ENCODE measurements at regions not wholly inside any gene's neighbourhood (a gene's known extent, or its start where the extent isn't known, plus 50 kb on each side); places are given as distances from the start of the nearest gene placed in this dataset.

DNA sequence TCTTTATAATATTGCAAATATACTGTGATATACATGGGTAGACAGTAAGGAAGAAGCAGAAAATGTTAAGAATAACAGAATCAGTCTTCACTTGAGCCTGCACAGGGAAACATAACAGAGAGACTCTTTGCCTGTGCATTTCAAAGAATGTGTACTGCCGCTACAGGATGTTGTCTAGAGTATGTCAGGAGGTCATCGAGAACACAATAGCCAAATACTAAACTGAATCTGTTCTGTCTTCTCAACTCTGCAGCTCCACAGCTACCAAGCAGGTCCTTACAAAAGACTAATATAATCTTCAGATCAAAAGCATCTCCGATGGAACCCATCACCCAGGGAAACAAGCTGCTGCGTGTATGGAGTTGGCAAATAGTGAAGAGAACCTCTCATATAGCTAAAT lies 471.5 kb downstream of the PCDH10 start:
- Histone ChIP-seq H3K36me3 (no peaks in the 10 kb centered on the region), H3K4me3 (no peak overlapping the region), H3K9me3 (no peaks in the 10 kb centered on the region), H3K27ac (no peak overlapping the region), H3K27me3 (no peaks in the 10 kb centered on the region), H3K4me1 (no peaks in the 10 kb centered on the region)
- intact Hi-C loops (cut with DNase I) = no loop called here
- TF ChIP-seq POLR2AphosphoS5 (IDR thresholded peaks at IDR 0.05; ENCODE audit: insufficient read depth in 1 of 2, low read depth in 1 of 2) (no peak), POLR2A (IDR thresholded peaks at IDR 0.05) (no peak)
- TF ChIP-seq, protein P1, sequence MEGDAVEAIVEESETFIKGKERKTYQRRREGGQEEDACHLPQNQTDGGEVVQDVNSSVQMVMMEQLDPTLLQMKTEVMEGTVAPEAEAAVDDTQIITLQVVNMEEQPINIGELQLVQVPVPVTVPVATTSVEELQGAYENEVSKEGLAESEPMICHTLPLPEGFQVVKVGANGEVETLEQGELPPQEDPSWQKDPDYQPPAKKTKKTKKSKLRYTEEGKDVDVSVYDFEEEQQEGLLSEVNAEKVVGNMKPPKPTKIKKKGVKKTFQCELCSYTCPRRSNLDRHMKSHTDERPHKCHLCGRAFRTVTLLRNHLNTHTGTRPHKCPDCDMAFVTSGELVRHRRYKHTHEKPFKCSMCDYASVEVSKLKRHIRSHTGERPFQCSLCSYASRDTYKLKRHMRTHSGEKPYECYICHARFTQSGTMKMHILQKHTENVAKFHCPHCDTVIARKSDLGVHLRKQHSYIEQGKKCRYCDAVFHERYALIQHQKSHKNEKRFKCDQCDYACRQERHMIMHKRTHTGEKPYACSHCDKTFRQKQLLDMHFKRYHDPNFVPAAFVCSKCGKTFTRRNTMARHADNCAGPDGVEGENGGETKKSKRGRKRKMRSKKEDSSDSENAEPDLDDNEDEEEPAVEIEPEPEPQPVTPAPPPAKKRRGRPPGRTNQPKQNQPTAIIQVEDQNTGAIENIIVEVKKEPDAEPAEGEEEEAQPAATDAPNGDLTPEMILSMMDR (IDR thresholded peaks at IDR 0.05) = no peak
- DNase-seq (ENCODE audit: extremely low spot score in 2 of 2) = no peak

DNA sequence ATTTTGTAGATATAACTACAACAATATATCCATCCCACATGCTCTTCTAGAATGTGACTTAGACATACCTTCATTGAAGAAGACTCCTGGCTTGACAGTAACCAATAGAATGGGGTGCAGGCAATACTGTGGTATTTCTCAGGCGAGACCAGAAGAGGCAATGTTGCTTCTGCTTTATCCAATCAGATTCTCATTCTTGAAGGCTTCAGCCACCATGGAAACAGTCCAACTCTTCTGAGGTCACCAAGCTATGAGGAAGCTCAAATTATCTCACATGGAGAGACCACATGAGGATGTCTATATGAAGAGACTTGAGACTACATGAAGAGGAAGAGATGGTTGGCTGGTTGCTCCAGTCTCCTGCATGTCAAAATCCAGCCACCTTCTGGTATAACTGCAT lies 469.9 kb downstream of the PCDH10 start:
- no peak for DNase-seq (ENCODE audit: extremely low spot score in 2 of 2)
- intact Hi-C loops (cut with DNase I) = no loop called here
- no peak overlapping the region for H3K4me3 ChIP-seq
- no peaks in the 10 kb centered on the region for H3K36me3 ChIP-seq
- TF ChIP-seq POLR2AphosphoS5 (IDR thresholded peaks at IDR 0.05; ENCODE audit: insufficient read depth in 1 of 2, low read depth in 1 of 2) = no peak
- no peak overlapping the region for H3K27ac ChIP-seq
- H3K4me1 ChIP-seq = no peaks in the 10 kb centered on the region
- no peaks in the 10 kb centered on the region for H3K9me3 ChIP-seq
- no peaks in the 10 kb centered on the region for H3K27me3 ChIP-seq

DNA sequence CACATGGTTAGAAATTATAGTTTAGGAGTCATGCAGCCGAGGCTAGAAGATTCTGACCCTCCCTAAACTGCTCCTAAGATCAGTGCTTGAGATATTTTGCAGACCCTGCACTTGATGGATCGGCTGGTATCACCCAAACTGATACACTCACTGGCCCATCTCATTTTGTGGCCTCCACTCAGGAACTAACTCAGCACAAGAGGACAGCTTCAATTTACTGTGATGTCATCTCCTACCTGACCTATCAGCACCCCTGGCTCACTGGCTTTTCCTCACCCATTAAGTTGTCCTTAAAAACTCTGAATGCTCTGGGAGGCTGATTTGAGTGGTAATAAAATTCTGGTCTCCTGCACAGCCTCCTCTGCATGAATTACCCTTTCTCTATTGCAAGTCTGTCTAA lies 450.9 kb downstream of the PCDH10 start:
- H3K27ac ChIP-seq = no peak overlapping the region
- H3K4me3 ChIP-seq = no peak overlapping the region
- TF ChIP-seq, protein P1 (IDR thresholded peaks at IDR 0.05) = no peak
- no peak for TF ChIP-seq POLR2A (IDR thresholded peaks at IDR 0.05)
- no peak for TF ChIP-seq POLR2AphosphoS5 (IDR thresholded peaks at IDR 0.05; ENCODE audit: insufficient read depth in 1 of 2, low read depth in 1 of 2)
- H3K9me3 ChIP-seq = no peaks in the 10 kb centered on the region
- intact Hi-C loops (cut with DNase I) = no loop called here
- no peaks in the 10 kb centered on the region for H3K4me1 ChIP-seq
- H3K27me3 ChIP-seq = no peaks in the 10 kb centered on the region
- no peaks in the 10 kb centered on the region for H3K36me3 ChIP-seq
- DNase-seq (ENCODE audit: extremely low spot score in 2 of 2) = no peak

DNA sequence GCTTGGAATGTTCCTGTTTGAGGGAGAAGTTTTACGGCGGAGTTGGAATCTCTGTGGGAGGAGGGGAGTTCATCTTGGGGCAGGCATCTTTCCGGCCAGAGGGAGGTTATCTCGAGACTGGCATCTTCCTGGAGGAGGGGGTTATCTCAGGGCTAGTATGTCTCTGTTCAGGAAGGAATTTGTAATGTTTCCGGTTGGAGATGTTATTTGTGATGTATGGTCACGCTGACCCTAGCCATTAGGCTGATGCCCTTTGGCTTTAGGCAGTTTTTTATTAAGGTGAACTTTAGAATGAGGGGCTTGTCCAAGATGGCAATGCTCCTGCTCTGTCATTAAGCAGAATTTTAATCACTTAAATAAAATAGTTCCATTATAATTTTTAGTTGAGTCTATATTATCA lies 449.7 kb downstream of the PCDH10 start:
- H3K36me3 ChIP-seq = no peaks in the 10 kb centered on the region
- no peak overlapping the region for H3K4me3 ChIP-seq
- H3K9me3 ChIP-seq = no peaks in the 10 kb centered on the region
- H3K27me3 ChIP-seq = no peaks in the 10 kb centered on the region
- no peak for DNase-seq (ENCODE audit: extremely low spot score in 2 of 2)
- no peak overlapping the region for H3K27ac ChIP-seq
- intact Hi-C loops (cut with DNase I) = no loop called here
- no peaks in the 10 kb centered on the region for H3K4me1 ChIP-seq
- no peak for TF ChIP-seq POLR2A (IDR thresholded peaks at IDR 0.05)
- TF ChIP-seq, protein P1 (IDR thresholded peaks at IDR 0.05) = no peak
- TF ChIP-seq POLR2AphosphoS5 (IDR thresholded peaks at IDR 0.05; ENCODE audit: insufficient read depth in 1 of 2, low read depth in 1 of 2) = no peak

DNA sequence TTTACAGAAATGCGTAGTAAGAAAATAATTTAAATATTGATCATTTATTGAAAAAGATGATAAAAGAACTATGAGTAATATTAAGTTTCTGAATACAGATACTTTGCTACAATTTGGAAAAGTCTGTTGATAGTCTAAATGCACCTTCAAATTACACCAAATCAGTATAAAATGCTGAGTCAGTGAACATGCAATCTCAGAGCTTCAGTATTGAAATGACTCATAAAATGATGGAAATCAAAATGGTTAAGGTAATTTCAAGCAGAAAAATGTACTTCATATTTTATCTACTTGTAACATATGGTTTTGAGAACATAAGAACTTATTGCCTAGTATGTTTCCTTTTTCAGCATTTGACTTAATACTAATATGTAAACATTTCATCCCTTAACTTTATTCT lies 448.2 kb downstream of the PCDH10 start:
- intact Hi-C loops (cut with DNase I) = no loop called here
- DNase-seq (ENCODE audit: extremely low spot score in 2 of 2) = no peak
- no peak overlapping the region for H3K4me3 ChIP-seq
- H3K9me3 ChIP-seq = no peaks in the 10 kb centered on the region
- H3K4me1 ChIP-seq = no peaks in the 10 kb centered on the region
- no peak for TF ChIP-seq POLR2AphosphoS5 (IDR thresholded peaks at IDR 0.05; ENCODE audit: insufficient read depth in 1 of 2, low read depth in 1 of 2)
- no peak for TF ChIP-seq POLR2A (IDR thresholded peaks at IDR 0.05)
- TF ChIP-seq, protein P1 (IDR thresholded peaks at IDR 0.05) = no peak
- H3K27ac ChIP-seq = no peak overlapping the region
- H3K36me3 ChIP-seq = no peaks in the 10 kb centered on the region
- no peaks in the 10 kb centered on the region for H3K27me3 ChIP-seq

DNA sequence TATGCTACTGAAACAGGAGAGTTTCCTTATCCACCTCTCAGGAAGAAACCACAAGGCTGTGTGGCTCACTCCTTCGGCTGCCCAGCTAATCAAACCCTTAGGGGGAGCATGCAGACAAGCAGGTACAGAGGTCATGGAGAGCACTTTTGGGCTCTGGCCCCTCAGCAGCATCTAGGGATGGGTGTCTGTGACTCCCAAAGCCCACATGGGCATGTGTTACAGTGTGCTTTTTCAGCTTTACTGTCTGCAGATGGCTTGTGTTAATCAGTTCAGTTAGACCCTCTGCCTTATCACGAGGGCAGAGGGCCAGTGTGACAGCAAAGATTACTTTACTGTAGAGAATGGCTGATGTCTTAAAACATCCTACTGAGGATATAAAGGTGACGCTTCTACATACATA lies 447.4 kb downstream of the PCDH10 start:
- H3K27me3 ChIP-seq = no peaks in the 10 kb centered on the region
- no peak overlapping the region for H3K27ac ChIP-seq
- no peaks in the 10 kb centered on the region for H3K36me3 ChIP-seq
- no peaks in the 10 kb centered on the region for H3K4me1 ChIP-seq
- intact Hi-C loops (cut with DNase I) = no loop called here
- H3K9me3 ChIP-seq = no peaks in the 10 kb centered on the region
- H3K4me3 ChIP-seq = no peak overlapping the region
- no peak for DNase-seq (ENCODE audit: extremely low spot score in 2 of 2)
- no peak for TF ChIP-seq POLR2AphosphoS5 (IDR thresholded peaks at IDR 0.05; ENCODE audit: insufficient read depth in 1 of 2, low read depth in 1 of 2)
- TF ChIP-seq, protein P1 (IDR thresholded peaks at IDR 0.05) = no peak
- TF ChIP-seq POLR2A (IDR thresholded peaks at IDR 0.05) = no peak
